ENCODE measurements at regions not wholly inside any gene's neighbourhood (a gene's known extent, or its start where the extent isn't known, plus 50 kb on each side); places are given as distances from the start of the nearest gene placed in this dataset.

DNA sequence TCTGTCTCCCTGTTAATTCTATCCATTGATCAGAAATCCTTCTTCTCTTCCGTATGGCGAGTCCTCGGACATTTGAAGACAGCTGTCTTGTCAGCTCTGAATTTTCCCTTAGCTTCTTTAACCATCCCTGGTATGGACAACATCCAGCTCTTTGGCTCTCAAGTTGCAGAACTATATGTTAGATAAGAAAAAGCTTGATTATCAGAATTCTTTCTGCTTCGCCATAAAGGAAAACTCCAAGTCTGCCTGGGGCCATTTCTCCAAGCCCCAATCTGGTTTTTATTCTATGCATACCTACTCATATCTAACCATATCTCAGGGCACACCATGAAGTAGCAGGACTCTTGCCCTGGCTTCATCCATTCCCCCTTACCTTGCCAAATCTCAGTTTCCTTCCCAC is 215.7 kb upstream of the TMC3 start:
- Histone ChIP-seq H3K9me3 (ENCODE audit: control insufficient read depth, insufficient read depth, low read depth, low read length) (no peaks in the 10 kb centered on the region), H3K27ac (ENCODE audit: low read length) (no peak overlapping the region), H3K36me3 (ENCODE audit: control insufficient read depth, insufficient read depth, low read length) (no peaks in the 10 kb centered on the region), H3K4me3 (ENCODE audit: low read depth in 2 of 2, low read length in 2 of 2) (no peak overlapping the region), H3K4me1 (ENCODE audit: control insufficient read depth, insufficient read depth, low read length) (no peaks in the 10 kb centered on the region), H3K27me3 (ENCODE audit: control insufficient read depth, insufficient read depth, low read length) (no peaks in the 10 kb centered on the region)
- no peak for ATAC-seq
- TF ChIP-seq, protein P1, sequence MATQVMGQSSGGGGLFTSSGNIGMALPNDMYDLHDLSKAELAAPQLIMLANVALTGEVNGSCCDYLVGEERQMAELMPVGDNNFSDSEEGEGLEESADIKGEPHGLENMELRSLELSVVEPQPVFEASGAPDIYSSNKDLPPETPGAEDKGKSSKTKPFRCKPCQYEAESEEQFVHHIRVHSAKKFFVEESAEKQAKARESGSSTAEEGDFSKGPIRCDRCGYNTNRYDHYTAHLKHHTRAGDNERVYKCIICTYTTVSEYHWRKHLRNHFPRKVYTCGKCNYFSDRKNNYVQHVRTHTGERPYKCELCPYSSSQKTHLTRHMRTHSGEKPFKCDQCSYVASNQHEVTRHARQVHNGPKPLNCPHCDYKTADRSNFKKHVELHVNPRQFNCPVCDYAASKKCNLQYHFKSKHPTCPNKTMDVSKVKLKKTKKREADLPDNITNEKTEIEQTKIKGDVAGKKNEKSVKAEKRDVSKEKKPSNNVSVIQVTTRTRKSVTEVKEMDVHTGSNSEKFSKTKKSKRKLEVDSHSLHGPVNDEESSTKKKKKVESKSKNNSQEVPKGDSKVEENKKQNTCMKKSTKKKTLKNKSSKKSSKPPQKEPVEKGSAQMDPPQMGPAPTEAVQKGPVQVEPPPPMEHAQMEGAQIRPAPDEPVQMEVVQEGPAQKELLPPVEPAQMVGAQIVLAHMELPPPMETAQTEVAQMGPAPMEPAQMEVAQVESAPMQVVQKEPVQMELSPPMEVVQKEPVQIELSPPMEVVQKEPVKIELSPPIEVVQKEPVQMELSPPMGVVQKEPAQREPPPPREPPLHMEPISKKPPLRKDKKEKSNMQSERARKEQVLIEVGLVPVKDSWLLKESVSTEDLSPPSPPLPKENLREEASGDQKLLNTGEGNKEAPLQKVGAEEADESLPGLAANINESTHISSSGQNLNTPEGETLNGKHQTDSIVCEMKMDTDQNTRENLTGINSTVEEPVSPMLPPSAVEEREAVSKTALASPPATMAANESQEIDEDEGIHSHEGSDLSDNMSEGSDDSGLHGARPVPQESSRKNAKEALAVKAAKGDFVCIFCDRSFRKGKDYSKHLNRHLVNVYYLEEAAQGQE (IDR thresholded peaks at IDR 0.05; ENCODE audit: insufficient read depth in 1 of 2, low read depth in 2 of 2, low read length in 1 of 2), result no peak
- TF ChIP-seq SIN3A (IDR thresholded peaks at IDR 0.05; ENCODE audit: borderline replicate concordance, insufficient read depth, low read depth, low read length) (no peak), CTCF (IDR thresholded peaks at IDR 0.05) (no peak), POLR2AphosphoS5 (IDR thresholded peaks at IDR 0.05; ENCODE audit: low read depth, low read length) (no peak), TCF7L2 (IDR thresholded peaks at IDR 0.05; ENCODE audit: low read depth, low read length) (no peak)
- intact Hi-C loops (cut with micrococcal nuclease; ENCODE audit: unreplicated experiment) (no loop called here), in situ Hi-C loops (cut with HindIII; ENCODE audit: low pct_unique_long_range_greater_than_20kb, low sequenced_read_pairs) (no loop called here)
- DNase-seq (ENCODE audit: low read depth, low spot score), result no peak
- no TSS peak for BruUV-seq (replicated peaks)
- POLR2A ChIA-PET, result no interaction called here
- CTCF ChIA-PET, result no interaction called here

DNA sequence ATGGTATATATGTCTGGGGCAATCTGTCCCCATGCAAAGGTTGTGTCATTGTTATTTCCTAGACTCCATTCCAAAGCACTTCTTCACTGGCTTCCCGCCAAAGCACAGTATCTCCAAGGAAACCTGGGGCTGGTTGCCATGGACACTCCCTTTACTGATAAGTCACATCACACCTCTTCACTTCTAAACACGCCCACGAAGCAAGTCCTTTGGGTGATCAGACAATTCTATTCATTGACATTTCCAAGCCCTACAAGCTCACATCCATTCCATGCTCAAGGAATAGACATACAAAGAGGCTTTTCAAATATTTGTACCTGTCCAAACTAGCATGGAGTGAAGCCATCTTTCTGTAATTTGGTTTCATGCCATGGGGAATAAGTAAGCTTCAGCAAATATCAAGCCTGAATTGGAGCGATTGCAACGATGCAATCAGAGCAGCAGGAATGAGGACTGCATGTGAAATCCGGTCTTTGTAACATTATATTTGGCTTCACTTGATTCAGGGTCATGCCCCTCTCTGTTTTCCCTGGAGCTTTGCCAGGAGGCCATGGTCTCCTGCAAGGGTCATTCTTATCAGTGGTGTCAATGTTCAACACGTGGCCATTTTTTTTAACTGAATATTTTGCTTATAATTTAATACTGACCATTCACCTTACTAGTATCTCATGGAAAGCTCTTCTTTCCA is 201.6 kb upstream of the TMC3 start:
- TF ChIP-seq, protein P1 (IDR thresholded peaks at IDR 0.05; ENCODE audit: insufficient read depth in 1 of 2, low read depth in 2 of 2, low read length in 1 of 2), result no peak
- no peak for TF ChIP-seq CTCF (IDR thresholded peaks at IDR 0.05)
- TF ChIP-seq POLR2AphosphoS5 (IDR thresholded peaks at IDR 0.05; ENCODE audit: low read depth, low read length), result no peak
- no peak for TF ChIP-seq SIN3A (IDR thresholded peaks at IDR 0.05; ENCODE audit: borderline replicate concordance, insufficient read depth, low read depth, low read length)
- no peak for TF ChIP-seq TCF7L2 (IDR thresholded peaks at IDR 0.05; ENCODE audit: low read depth, low read length)
- in situ Hi-C loops (cut with HindIII; ENCODE audit: low pct_unique_long_range_greater_than_20kb, low sequenced_read_pairs), result no loop called here
- BruUV-seq (replicated peaks), result no TSS peak

More for the DNA sequence above, 201.6 kb upstream of the TMC3 start:
- Histone ChIP-seq H3K9me3 (ENCODE audit: control insufficient read depth, insufficient read depth, low read depth, low read length) (peaks cover 7% of the 10 kb centered on the region; the same call in 1 of the 2 replicates), H3K27me3 (ENCODE audit: control insufficient read depth, insufficient read depth, low read length) (no peaks in the 10 kb centered on the region), H3K4me1 (ENCODE audit: control insufficient read depth, insufficient read depth, low read length) (no peaks in the 10 kb centered on the region), H3K36me3 (ENCODE audit: control insufficient read depth, insufficient read depth, low read length) (no peaks in the 10 kb centered on the region), H3K4me3 (ENCODE audit: low read depth in 2 of 2, low read length in 2 of 2) (no peak overlapping the region), H3K27ac (ENCODE audit: low read length) (no peak overlapping the region)
- intact Hi-C loops (cut with micrococcal nuclease; ENCODE audit: unreplicated experiment), result no loop called here
- POLR2A ChIA-PET, result no interaction called here
- DNase-seq (ENCODE audit: low read depth, low spot score) (no peak), ATAC-seq (no peak)
- CTCF ChIA-PET, result no interaction called here
